Gastrocnemius medialis (tissue), 4 donors: ENCODE measurements at regions not wholly inside any gene's neighbourhood (a gene's known extent, or its start where the extent isn't known, plus 50 kb on each side); places are given as distances from the start of the nearest gene placed in this dataset.

Experiments
- POLR2A ChIP-seq, 2 donors: fragments of 450-650 bp; IDR thresholded peaks; one replicate each; pipeline ENCODE4 v1.6.1; 2017; ENCODE audit warnings: antibody characterized with exemption in 2 of 2, mild to moderate bottlenecking in 2 of 2, moderate library complexity in 2 of 2
- TF ChIP-seq, protein P1 (sequence below), 5 experiments: fragments of 450-650 bp in 3 of 5; fragments of 200-600 bp in 2 of 5; sonication (generic) in 2 of 5; IDR thresholded peaks in 4 of 5; conservative IDR thresholded peaks in 1 of 5; 1 replicate in 4 of 5; 2 replicates in 1 of 5; pipeline ENCODE4 v1.5.1; 2016 to 2019; ENCODE audit warnings: antibody characterized with exemption in 5 of 5, mild to moderate bottlenecking in 3 of 5, moderate library complexity in 3 of 5

- TF ChIP-seq, protein P1, sequence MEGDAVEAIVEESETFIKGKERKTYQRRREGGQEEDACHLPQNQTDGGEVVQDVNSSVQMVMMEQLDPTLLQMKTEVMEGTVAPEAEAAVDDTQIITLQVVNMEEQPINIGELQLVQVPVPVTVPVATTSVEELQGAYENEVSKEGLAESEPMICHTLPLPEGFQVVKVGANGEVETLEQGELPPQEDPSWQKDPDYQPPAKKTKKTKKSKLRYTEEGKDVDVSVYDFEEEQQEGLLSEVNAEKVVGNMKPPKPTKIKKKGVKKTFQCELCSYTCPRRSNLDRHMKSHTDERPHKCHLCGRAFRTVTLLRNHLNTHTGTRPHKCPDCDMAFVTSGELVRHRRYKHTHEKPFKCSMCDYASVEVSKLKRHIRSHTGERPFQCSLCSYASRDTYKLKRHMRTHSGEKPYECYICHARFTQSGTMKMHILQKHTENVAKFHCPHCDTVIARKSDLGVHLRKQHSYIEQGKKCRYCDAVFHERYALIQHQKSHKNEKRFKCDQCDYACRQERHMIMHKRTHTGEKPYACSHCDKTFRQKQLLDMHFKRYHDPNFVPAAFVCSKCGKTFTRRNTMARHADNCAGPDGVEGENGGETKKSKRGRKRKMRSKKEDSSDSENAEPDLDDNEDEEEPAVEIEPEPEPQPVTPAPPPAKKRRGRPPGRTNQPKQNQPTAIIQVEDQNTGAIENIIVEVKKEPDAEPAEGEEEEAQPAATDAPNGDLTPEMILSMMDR (IDR thresholded peaks at IDR 0.05 in 4 of 5, conservative IDR thresholded peaks at IDR 0.05 in 1 of 5): no peak
- no peak for TF ChIP-seq POLR2A (IDR thresholded peaks at IDR 0.05)
These were observed 148.6 kb downstream of the IGLL1 start for GRCh38 chr22:23431337-23432072.
